ENCODE measurements at regions not wholly inside any gene's neighbourhood (a gene's known extent, or its start where the extent isn't known, plus 50 kb on each side); places are given as distances from the start of the nearest gene placed in this dataset.

- TF ChIP-seq ZNF274 (IDR thresholded peaks at IDR 0.05; ENCODE audit: low read depth, low read length): no peak
- TF ChIP-seq YY1 (IDR thresholded peaks at IDR 0.05; ENCODE audit: insufficient read depth, insufficient read length): no peak
- no peak for TF ChIP-seq SUZ12 (IDR thresholded peaks at IDR 0.05; ENCODE audit: extremely low read depth, insufficient read depth, insufficient read length)
Measured at GRCh38 chr7:13231216-13231615, 543.8 kb downstream of the ARL4A start.
